HL-60 (cell line): ENCODE measurements at regions not wholly inside any gene's neighbourhood (a gene's known extent, or its start where the extent isn't known, plus 50 kb on each side); places are given as distances from the start of the nearest gene placed in this dataset.

Source experiments
- CTCF ChIP-seq: IDR thresholded peaks from one replicate; pipeline ENCODE4 v1.5.1; 2011; ENCODE audit warnings: low read length, control low read depth, inconsistent platforms; ENCODE audit not compliant: insufficient read depth
- POLR2AphosphoS5 ChIP-seq: IDR thresholded peaks from 2 replicates; pipeline ENCODE4 v1.6.1; 2012; ENCODE audit warnings: low read depth

- no peak for TF ChIP-seq POLR2AphosphoS5
- TF ChIP-seq CTCF = no peak
Measured at GRCh38 chr5:66467564-66467963, 128.6 kb upstream of the MAST4 start.
